K562 (cell line): ENCODE measurements at regions not wholly inside any gene's neighbourhood (a gene's known extent, or its start where the extent isn't known, plus 50 kb on each side); places are given as distances from the start of the nearest gene placed in this dataset.

Experiments used
- BDP1 ChIP-seq: IDR thresholded peaks from 3 replicates; pipeline ENCODE4 v1.6.1; 2011; ENCODE audit not compliant: insufficient read length, insufficient read depth
- BRCA1 ChIP-seq, 2 experiments: fragments of 450-650 bp in 1 of 2; sonication (generic) in 1 of 2; formaldehyde crosslinking in 1 of 2; IDR thresholded peaks; 2 replicates each; pipeline versions ENCODE4 v1.5.0 to v1.6.1; 2017 to 2020; ENCODE audit warnings: mild to moderate bottlenecking in 1 of 2, missing genetic modification reagents in 1 of 2
- CBX8 ChIP-seq: fragments of 200-600 bp; sonication (generic); IDR thresholded peaks from 2 replicates; pipeline ENCODE4 v1.6.1; 2012; ENCODE audit warnings: borderline replicate concordance, mixed run types, low read depth, mild to moderate bottlenecking, moderate library complexity, mixed read lengths, low read length, control low read depth, inconsistent platforms; ENCODE audit not compliant: poor library complexity, severe bottlenecking; ENCODE audit errors: extremely low read depth
- JUNB ChIP-seq: fragments of 450-650 bp; formaldehyde crosslinking; conservative IDR thresholded peaks from 2 replicates; pipeline ENCODE4 v1.4.0; 2020; ENCODE audit warnings: mild to moderate bottlenecking
- JUND ChIP-seq, 2 experiments: IDR thresholded peaks; 2 replicates in 1 of 2; 3 replicates in 1 of 2; pipeline ENCODE4 v1.6.1; 2011; ENCODE audit warnings: borderline replicate concordance in 2 of 2, low read depth in 2 of 2, low read length in 2 of 2, improper control_type of control experiment in 1 of 2, missing biosample characterization in 1 of 2, missing genetic modification characterization in 1 of 2, missing genetic modification reagents in 1 of 2
- SIN3A ChIP-seq, 2 experiments: fragments of 150-350 bp in 1 of 2; IDR thresholded peaks; 2 replicates each; pipeline ENCODE4 v1.6.1; 2011 to 2016; ENCODE audit warnings: borderline replicate concordance in 2 of 2, low read depth in 2 of 2, low read length in 2 of 2, mild to moderate bottlenecking in 2 of 2, moderate library complexity in 2 of 2; ENCODE audit not compliant: control insufficient read depth in 1 of 2
- ZNF133 ChIP-seq: fragments of 250-450 bp; sonication (Bioruptor Pico); IDR thresholded peaks from 2 replicates; pipeline ENCODE4 v1.4.0; 2020; ENCODE audit warnings: mild to moderate bottlenecking

DNA sequence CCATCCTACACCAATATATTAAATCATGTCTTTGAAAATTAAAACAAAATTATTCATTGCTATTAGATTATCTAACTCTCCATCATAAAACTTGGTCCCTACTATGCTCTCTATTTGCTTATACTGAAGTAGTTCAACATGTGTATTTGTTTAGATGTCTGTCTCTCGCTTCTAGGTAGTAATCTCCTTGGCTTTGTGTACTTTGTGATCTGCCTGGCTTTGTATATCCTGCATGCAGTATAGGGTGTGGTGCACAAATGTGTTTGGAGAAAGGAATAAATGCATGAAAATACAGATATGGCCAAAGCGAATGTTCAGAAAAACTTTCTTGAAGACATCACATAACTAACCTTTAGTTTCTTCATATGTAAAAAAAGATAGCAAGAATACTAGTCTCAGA is 246.6 kb upstream of the LRFN5 start:
- TF ChIP-seq ZNF133 (CRISPR knock-in tag) (no peak), JUND (IDR thresholded peaks at IDR 0.05; ENCODE audit: borderline replicate concordance, low read depth, low read length) (no peak), JUND (tag; IDR thresholded peaks at IDR 0.05; ENCODE audit: borderline replicate concordance, low read depth, low read length) (no peak), JUNB (CRISPR knock-in tag) (no peak), SIN3A (IDR thresholded peaks at IDR 0.05; ENCODE audit: borderline replicate concordance in 2 of 2, control insufficient read depth in 1 of 2, low read depth in 2 of 2, low read length in 2 of 2) (no peak), CBX8 (no peak), BRCA1 (IDR thresholded peaks at IDR 0.05) (no peak), BRCA1 (CRISPR knock-in tag; IDR thresholded peaks at IDR 0.05) (no peak), BDP1 (no peak)
